HCT116 (cell line): ENCODE measurements at regions not wholly inside any gene's neighbourhood (a gene's known extent, or its start where the extent isn't known, plus 50 kb on each side); places are given as distances from the start of the nearest gene placed in this dataset.

Experiments used
- CTCF ChIP-seq, 3 experiments: fragments of 200-600 bp in 1 of 3; sonication (generic) in 1 of 3; IDR thresholded peaks in 2 of 3; conservative IDR thresholded peaks in 1 of 3; 2 replicates each; pipeline ENCODE4 v1.5.1; 2012 to 2017; ENCODE audit warnings: low read depth in 2 of 3, low read length in 2 of 3, antibody characterized with exemption in 1 of 3, borderline replicate concordance in 1 of 3, control low read depth in 1 of 3, mild to moderate bottlenecking in 1 of 3, mixed read lengths in 1 of 3, mixed run types in 1 of 3, moderate library complexity in 1 of 3; ENCODE audit not compliant: insufficient read depth in 1 of 3
- EZH2 ChIP-seq: fragments of 200-600 bp; sonication (generic); IDR thresholded peaks from 2 replicates; pipeline ENCODE4 v1.6.1; 2017; ENCODE audit warnings: antibody characterized with exemption, mixed run types
- JUND ChIP-seq: IDR thresholded peaks from 2 replicates; pipeline ENCODE4 v1.6.1; 2012
- POLR2A ChIP-seq: IDR thresholded peaks from 2 replicates; pipeline ENCODE4 v1.7.0; 2011; ENCODE audit warnings: borderline replicate concordance; ENCODE audit not compliant: insufficient read depth, insufficient read length; ENCODE audit errors: extremely low read depth
- REST ChIP-seq: IDR thresholded peaks from 2 replicates; pipeline ENCODE4 v1.6.1; 2012; ENCODE audit warnings: low read depth

- TF ChIP-seq REST (no peak), EZH2 (no peak), POLR2A (no peak), CTCF (IDR thresholded peaks at IDR 0.05 in 2 of 3, conservative IDR thresholded peaks at IDR 0.05 in 1 of 3; ENCODE audit: borderline replicate concordance in 1 of 3, insufficient read depth in 1 of 3, low read depth in 2 of 3, low read length in 2 of 3) (no peak), JUND (no peak)
Measured at GRCh38 chr11:76292583-76293188, 86.4 kb upstream of the WNT11 start.
